ENCODE measurements at regions not wholly inside any gene's neighbourhood (a gene's known extent, or its start where the extent isn't known, plus 50 kb on each side); places are given as distances from the start of the nearest gene placed in this dataset.

GRCh38 chr12:76702946-76703345 lies 61.0 kb upstream of the ZDHHC17 start:
- dilution Hi-C loops (cut with MboI; ENCODE audit: extremely low pct_ligation_motif_present, low sequenced_read_pairs), result no loop called here
- no peak for TF ChIP-seq EZH2 (IDR thresholded peaks at IDR 0.05; ENCODE audit: low read length)
- TF ChIP-seq CTCF (optimal IDR thresholded peaks at IDR 0.05 in 1 of 3, IDR thresholded peaks at IDR 0.05 in 1 of 3, conservative IDR thresholded peaks at IDR 0.05 in 1 of 3; ENCODE audit: extremely low read depth in 1 of 3, insufficient read depth in 2 of 3, low read length in 3 of 3), result no peak

GRCh38 chr12:76704693-76705092 lies 59.2 kb upstream of the ZDHHC17 start:
- H3K27ac ChIP-seq (ENCODE audit: control insufficient read depth, insufficient read depth, low read length), result no peak overlapping the region
- FAIRE-seq (no peak), DNase-seq (ENCODE audit: low read depth, low spot score) (no peak)
- H3K9me1 ChIP-seq (ENCODE audit: control insufficient read depth, extremely low read depth, insufficient read depth, low read length), result no peaks in the 10 kb centered on the region
- dilution Hi-C loops (cut with MboI; ENCODE audit: extremely low pct_ligation_motif_present, low sequenced_read_pairs), result no loop called here
- H3K27me3 ChIP-seq (ENCODE audit: control insufficient read depth, extremely low read depth, insufficient read depth, low read length), result no peaks in the 10 kb centered on the region
- H2AFZ ChIP-seq (ENCODE audit: control insufficient read depth, low read length), result no peak overlapping the region
- H4K20me1 ChIP-seq (ENCODE audit: control insufficient read depth, extremely low read depth, insufficient read depth, low read length), result no peaks in the 10 kb centered on the region
- no peaks in the 10 kb centered on the region for H3K9me3 ChIP-seq (ENCODE audit: control insufficient read depth, low read depth, low read length)
- no peaks in the 10 kb centered on the region for H3K79me2 ChIP-seq (ENCODE audit: control insufficient read depth, insufficient read depth, low read length)
- H3K4me2 ChIP-seq (ENCODE audit: control insufficient read depth, extremely low read depth, insufficient read depth, low read depth, low read length), result no peak overlapping the region
- H3K9ac ChIP-seq (ENCODE audit: control insufficient read depth, extremely low read depth, insufficient read depth, low read length), result no peak overlapping the region
- TF ChIP-seq CTCF (optimal IDR thresholded peaks at IDR 0.05 in 1 of 3, IDR thresholded peaks at IDR 0.05 in 1 of 3, conservative IDR thresholded peaks at IDR 0.05 in 1 of 3; ENCODE audit: extremely low read depth in 1 of 3, insufficient read depth in 2 of 3, low read length in 3 of 3) (no peak), EZH2 (IDR thresholded peaks at IDR 0.05; ENCODE audit: low read length) (no peak)
- H3K36me3 ChIP-seq (ENCODE audit: control insufficient read depth in 2 of 2, extremely low read depth in 1 of 2, insufficient read depth in 2 of 2, low read length in 2 of 2), result no peaks in the 10 kb centered on the region
- H3K4me1 ChIP-seq (ENCODE audit: control insufficient read depth, extremely low read depth, insufficient read depth, low read length), result no peaks in the 10 kb centered on the region
- no peak overlapping the region for H3K4me3 ChIP-seq (ENCODE audit: control insufficient read depth in 2 of 3, extremely low read depth in 1 of 3, insufficient read depth in 2 of 3, low read depth in 1 of 3, low read length in 3 of 3)

More at GRCh38 chr12:76702946-76703345, 61.0 kb upstream of the ZDHHC17 start:
- Histone ChIP-seq H3K9me3 (ENCODE audit: control insufficient read depth, low read depth, low read length) (no peaks in the 10 kb centered on the region), H2AFZ (ENCODE audit: control insufficient read depth, low read length) (no peak overlapping the region), H4K20me1 (ENCODE audit: control insufficient read depth, extremely low read depth, insufficient read depth, low read length) (no peaks in the 10 kb centered on the region), H3K27ac (ENCODE audit: control insufficient read depth, insufficient read depth, low read length) (no peak overlapping the region), H3K36me3 (ENCODE audit: control insufficient read depth in 2 of 2, extremely low read depth in 1 of 2, insufficient read depth in 2 of 2, low read length in 2 of 2) (no peaks in the 10 kb centered on the region), H3K4me3 (ENCODE audit: control insufficient read depth in 2 of 3, extremely low read depth in 1 of 3, insufficient read depth in 2 of 3, low read depth in 1 of 3, low read length in 3 of 3) (no peak overlapping the region), H3K4me1 (ENCODE audit: control insufficient read depth, extremely low read depth, insufficient read depth, low read length) (no peaks in the 10 kb centered on the region), H3K9me1 (ENCODE audit: control insufficient read depth, extremely low read depth, insufficient read depth, low read length) (no peaks in the 10 kb centered on the region), H3K9ac (ENCODE audit: control insufficient read depth, extremely low read depth, insufficient read depth, low read length) (no peak overlapping the region), H3K27me3 (ENCODE audit: control insufficient read depth, extremely low read depth, insufficient read depth, low read length) (no peaks in the 10 kb centered on the region), H3K4me2 (ENCODE audit: control insufficient read depth, extremely low read depth, insufficient read depth, low read depth, low read length) (no peak overlapping the region), H3K79me2 (ENCODE audit: control insufficient read depth, insufficient read depth, low read length) (no peaks in the 10 kb centered on the region)
- FAIRE-seq, result no peak
- no peak for DNase-seq (ENCODE audit: low read depth, low spot score)
